ENCODE measurements at regions not wholly inside any gene's neighbourhood (a gene's known extent, or its start where the extent isn't known, plus 50 kb on each side); places are given as distances from the start of the nearest gene placed in this dataset.

- no peak for DNase-seq
- H3K27ac ChIP-seq: no peak overlapping the region
- in situ Hi-C loops (cut with HindIII; ENCODE audit: low pct_ligation_motif_present, low sequenced_read_pairs): no loop called here
- H3K36me3 ChIP-seq (replicated peaks): no peaks in the 10 kb centered on the region
- no peak for TF ChIP-seq CTCF (IDR thresholded peaks at IDR 0.05; ENCODE audit: low read depth, low read length, missing control alignments)
- no peak overlapping the region for H3K4me3 ChIP-seq (ENCODE audit: low read depth, low read length)
- H3K27me3 ChIP-seq (replicated peaks): no peaks in the 10 kb centered on the region
These were observed 151.4 kb downstream of the VCX3A start for GRCh38 chrX:6383488-6383887.

GRCh38 chrX:6382284-6382683, 152.6 kb downstream of the VCX3A start:
- Histone ChIP-seq H3K27me3 (replicated peaks) (no peaks in the 10 kb centered on the region), H3K36me3 (replicated peaks) (no peaks in the 10 kb centered on the region), H3K4me3 (ENCODE audit: low read depth, low read length) (no peak overlapping the region), H3K27ac (no peak overlapping the region)
- no peak for DNase-seq
- no peak for TF ChIP-seq CTCF (IDR thresholded peaks at IDR 0.05; ENCODE audit: low read depth, low read length, missing control alignments)
- in situ Hi-C loops (cut with HindIII; ENCODE audit: low pct_ligation_motif_present, low sequenced_read_pairs): no loop called here

- Histone ChIP-seq H3K27me3 (replicated peaks) (no peaks in the 10 kb centered on the region), H3K27ac (no peak overlapping the region), H3K4me3 (ENCODE audit: low read depth, low read length) (no peak overlapping the region), H3K36me3 (replicated peaks) (no peaks in the 10 kb centered on the region)
- TF ChIP-seq CTCF (IDR thresholded peaks at IDR 0.05; ENCODE audit: low read depth, low read length, missing control alignments): no peak
- DNase-seq: no peak
- in situ Hi-C loops (cut with HindIII; ENCODE audit: low pct_ligation_motif_present, low sequenced_read_pairs): no loop called here
These were observed 148.6 kb upstream of the NLGN4X start for GRCh38 chrX:6377103-6377764.

- Histone ChIP-seq H3K4me3 (ENCODE audit: low read depth, low read length) (no peak overlapping the region), H3K27ac (no peak overlapping the region), H3K27me3 (replicated peaks) (no peaks in the 10 kb centered on the region), H3K36me3 (replicated peaks) (no peaks in the 10 kb centered on the region)
- in situ Hi-C loops (cut with HindIII; ENCODE audit: low pct_ligation_motif_present, low sequenced_read_pairs): no loop called here
- DNase-seq: no peak
- no peak for TF ChIP-seq CTCF (IDR thresholded peaks at IDR 0.05; ENCODE audit: low read depth, low read length, missing control alignments)
These were observed 145.9 kb upstream of the NLGN4X start for GRCh38 chrX:6374556-6374955.

GRCh38 chrX:6372981-6373380, 144.3 kb upstream of the NLGN4X start:
- H3K27me3 ChIP-seq (replicated peaks): no peaks in the 10 kb centered on the region
- DNase-seq: no peak

More at GRCh38 chrX:6372981-6373380, 144.3 kb upstream of the NLGN4X start:
- Histone ChIP-seq H3K27ac (no peak overlapping the region), H3K36me3 (replicated peaks) (no peaks in the 10 kb centered on the region), H3K4me3 (ENCODE audit: low read depth, low read length) (no peak overlapping the region)
- in situ Hi-C loops (cut with HindIII; ENCODE audit: low pct_ligation_motif_present, low sequenced_read_pairs): no loop called here
- TF ChIP-seq CTCF (IDR thresholded peaks at IDR 0.05; ENCODE audit: low read depth, low read length, missing control alignments): no peak
